ENCODE measurements at regions not wholly inside any gene's neighbourhood (a gene's known extent, or its start where the extent isn't known, plus 50 kb on each side); places are given as distances from the start of the nearest gene placed in this dataset.

- ATAC-seq (ENCODE audit: low read depth) (no peak), DNase-seq (ENCODE audit: low spot score) (no peak)
- H3K4me1 ChIP-seq (ENCODE audit: insufficient read depth, poor library complexity, severe bottlenecking), result no peaks in the 10 kb centered on the region
- no peak overlapping the region for H3K27ac ChIP-seq (ENCODE audit: poor library complexity, severe bottlenecking)
- no peaks in the 10 kb centered on the region for H3K27me3 ChIP-seq (ENCODE audit: insufficient read depth, poor library complexity, severe bottlenecking)
- H3K4me3 ChIP-seq (ENCODE audit: severe bottlenecking), result no peak overlapping the region
- no peaks in the 10 kb centered on the region for H3K36me3 ChIP-seq (ENCODE audit: low read depth)
- H3K9me3 ChIP-seq (ENCODE audit: severe bottlenecking), result no peaks in the 10 kb centered on the region
- no peak for TF ChIP-seq CTCF (IDR thresholded peaks at IDR 0.05; ENCODE audit: poor library complexity, severe bottlenecking)
These were observed 232.2 kb downstream of the CRPPA start for GRCh38 chr7:16189026-16189715.

- ATAC-seq (ENCODE audit: low read depth) (no peak), DNase-seq (ENCODE audit: low spot score) (no peak)
- Histone ChIP-seq H3K4me1 (ENCODE audit: insufficient read depth, poor library complexity, severe bottlenecking) (no peaks in the 10 kb centered on the region), H3K36me3 (ENCODE audit: low read depth) (no peaks in the 10 kb centered on the region), H3K27ac (ENCODE audit: poor library complexity, severe bottlenecking) (no peak overlapping the region), H3K27me3 (ENCODE audit: insufficient read depth, poor library complexity, severe bottlenecking) (no peaks in the 10 kb centered on the region), H3K4me3 (ENCODE audit: severe bottlenecking) (no peak overlapping the region), H3K9me3 (ENCODE audit: severe bottlenecking) (no peaks in the 10 kb centered on the region)
- no peak for TF ChIP-seq CTCF (IDR thresholded peaks at IDR 0.05; ENCODE audit: poor library complexity, severe bottlenecking)
These were observed 234.2 kb downstream of the CRPPA start for GRCh38 chr7:16187131-16187530.

GRCh38 chr7:16178585-16178984 lies 242.8 kb downstream of the CRPPA start:
- no peak for TF ChIP-seq CTCF (IDR thresholded peaks at IDR 0.05; ENCODE audit: poor library complexity, severe bottlenecking)
- Histone ChIP-seq H3K4me1 (ENCODE audit: insufficient read depth, poor library complexity, severe bottlenecking) (no peaks in the 10 kb centered on the region), H3K9me3 (ENCODE audit: severe bottlenecking) (no peaks in the 10 kb centered on the region), H3K4me3 (ENCODE audit: severe bottlenecking) (no peak overlapping the region), H3K27ac (ENCODE audit: poor library complexity, severe bottlenecking) (no peak overlapping the region), H3K36me3 (ENCODE audit: low read depth) (no peaks in the 10 kb centered on the region), H3K27me3 (ENCODE audit: insufficient read depth, poor library complexity, severe bottlenecking) (no peaks in the 10 kb centered on the region)
- ATAC-seq (ENCODE audit: low read depth), result no peak
- no peak for DNase-seq (ENCODE audit: low spot score)

GRCh38 chr7:16178092-16178491 lies 243.2 kb downstream of the CRPPA start:
- no peaks in the 10 kb centered on the region for H3K9me3 ChIP-seq (ENCODE audit: severe bottlenecking)
- H3K4me3 ChIP-seq (ENCODE audit: severe bottlenecking), result no peak overlapping the region
- H3K27me3 ChIP-seq (ENCODE audit: insufficient read depth, poor library complexity, severe bottlenecking), result no peaks in the 10 kb centered on the region
- no peak for ATAC-seq (ENCODE audit: low read depth)
- no peak overlapping the region for H3K27ac ChIP-seq (ENCODE audit: poor library complexity, severe bottlenecking)
- no peaks in the 10 kb centered on the region for H3K4me1 ChIP-seq (ENCODE audit: insufficient read depth, poor library complexity, severe bottlenecking)
- no peak for DNase-seq (ENCODE audit: low spot score)
- no peaks in the 10 kb centered on the region for H3K36me3 ChIP-seq (ENCODE audit: low read depth)
- no peak for TF ChIP-seq CTCF (IDR thresholded peaks at IDR 0.05; ENCODE audit: poor library complexity, severe bottlenecking)

GRCh38 chr7:16174253-16174652 lies 247.1 kb downstream of the CRPPA start:
- TF ChIP-seq CTCF (IDR thresholded peaks at IDR 0.05; ENCODE audit: poor library complexity, severe bottlenecking), result no peak
- Histone ChIP-seq H3K4me1 (ENCODE audit: insufficient read depth, poor library complexity, severe bottlenecking) (no peaks in the 10 kb centered on the region), H3K36me3 (ENCODE audit: low read depth) (no peaks in the 10 kb centered on the region), H3K9me3 (ENCODE audit: severe bottlenecking) (no peaks in the 10 kb centered on the region), H3K27ac (ENCODE audit: poor library complexity, severe bottlenecking) (no peak overlapping the region), H3K4me3 (ENCODE audit: severe bottlenecking) (no peak overlapping the region), H3K27me3 (ENCODE audit: insufficient read depth, poor library complexity, severe bottlenecking) (no peaks in the 10 kb centered on the region)
- ATAC-seq (ENCODE audit: low read depth), result no peak
- DNase-seq (ENCODE audit: low spot score), result no peak
